Heart right ventricle (tissue), 16 donors: ENCODE measurements at regions not wholly inside any gene's neighbourhood (a gene's known extent, or its start where the extent isn't known, plus 50 kb on each side); places are given as distances from the start of the nearest gene placed in this dataset.
A peak's percentile ranks its signal among the peaks of the same experiment; 100 is the strongest.

Experiments used
- ATAC-seq, 8 donors: fragments of 200-7000 bp; cut with Tn5 transposase; one replicate each; pipeline ENCODE4 v1.9.1; 2020; ENCODE audit warnings: mild to moderate bottlenecking in 8 of 8, moderate library complexity in 8 of 8, moderate number of reproducible peaks in 1 of 8
- DNase-seq, 2 donors: peaks; one replicate each; pipeline ENCODE4 v3.0.0-alpha.2; 2020
- H3K27ac ChIP-seq, 10 donors: fragments of 200-600 bp; sonication (generic) in 2 of 10; one replicate each; pipeline versions ENCODE4 v1.5.0 to v1.8.0; 2020 to 2022; ENCODE audit warnings: mild to moderate bottlenecking in 3 of 10
- H3K27me3 ChIP-seq, 7 donors: fragments of 200-600 bp; one replicate each; pipeline ENCODE4 v1.8.0; 2021 to 2022; ENCODE audit warnings: mild to moderate bottlenecking in 2 of 7
- H3K36me3 ChIP-seq, 9 donors: fragments of 200-600 bp; sonication (generic) in 1 of 9; one replicate each; pipeline versions ENCODE4 v1.5.0 to v1.8.0; 2020 to 2022; ENCODE audit warnings: mild to moderate bottlenecking in 2 of 9
- H3K4me1 ChIP-seq, 9 donors: fragments of 200-600 bp; sonication (generic) in 1 of 9; one replicate each; pipeline versions ENCODE4 v1.5.0 to v1.8.0; 2020 to 2022; ENCODE audit warnings: mild to moderate bottlenecking in 4 of 9
- H3K4me3 ChIP-seq, 10 donors: fragments of 200-600 bp; sonication (generic) in 2 of 10; one replicate each; pipeline versions ENCODE4 v1.5.0 to v1.8.0; 2020 to 2022; ENCODE audit warnings: mild to moderate bottlenecking in 7 of 10, moderate library complexity in 2 of 10
- H3K9me3 ChIP-seq, 11 donors: fragments of 200-600 bp in 10 of 11; sonication (generic) in 2 of 11; one replicate each; pipeline versions ENCODE4 v1.5.0 to v1.8.0; 2013 to 2022; ENCODE audit warnings: mild to moderate bottlenecking in 2 of 11, control low read depth in 1 of 11, moderate library complexity in 1 of 11
- CTCF ChIP-seq, 9 donors: fragments of 200-600 bp; sonication (generic) in 2 of 9; IDR thresholded peaks; one replicate each; pipeline versions ENCODE4 v1.5.0 to v1.8.0; 2021 to 2022; ENCODE audit warnings: antibody characterized with exemption in 9 of 9, mild to moderate bottlenecking in 5 of 9, moderate library complexity in 1 of 9
- WGBS, 2 donors: extraction: QIAGEN DNeasy Blood & Tissue Kit; methylation state at CpG; one replicate each; pipeline ENCODE4 v1.1.7; 2013; ENCODE audit warnings: inconsistent platforms in 1 of 2; 5-methylcytosine and 5-hydroxymethylcytosine counted together
- intact Hi-C, 10 donors: fragments of 100-400 bp; cut with DNase I; formaldehyde crosslinking; loops; one replicate each; pipeline versions ENCODE4 v1.11.1 to v1.14.2; 2022
- donor health status: Arrhythmogenic right ventricular cardiomyopathy.
- donor health status: ischemic (EF 13 %, LVEDD 7.1; RV severe dilation, severe dysfunction).
- donor health status: healthy with polysubstance abuse.
- donor health status: DM: no; HTN: yes; CAD: no.
- donor health status: DM: no; HTN: no; CAD: no.
- donor health status: ischemic (EF 25% LVEDD 6.9; RV normal size, moderate dysfunction).
- donor health status: ischemic (EF 25% LVEDD 5.7; RV mildly dilated, moderate dysfunction).
- donor health status: healthy.
- donor health status: DM: yes; HTN: yes; CAD: no.
- donor health status: Ischemic cardiomyopathy.
- donor health status: ischemic (EF 35%, LVEDD 5.7; RV mildly dilated, moderate dysfunction).
- donor health status: nonischemic (EF 11% LVEDD 7.7; RV severe dilation, severe dysfunction).
- donor health status: DM: yes; HTN: yes; CAD: no.
- donor health status: PGD.
- donor health status: ischemic (EF 29% LVEDD 5.4; RV normal size, mild dysfunction).
- donor health status: nonischemic (EF 23%, LVEDD 6.1; RV moderate dilation, normal function).

GRCh38 chr5:66333192-66333591, 189.1 kb downstream of the SREK1 start:
- intact Hi-C loops = no loop called here
- WGBS, 2 donors = 43 to 55% methylated on average over 3 of the region's 3 CpGs
- peaks cover 0 to 29% (median 2%) of the 10 kb centered on the region in 9 donors for H3K4me1 ChIP-seq
- peak in 1 of 2 donors; percentile 34 for DNase-seq
- H3K9me3 ChIP-seq = no peaks in the 10 kb centered on the region
- H3K27ac ChIP-seq = peak overlapping the region in 7 of 10 donors; percentile 5 to 78 (median 68)
- no peaks in the 10 kb centered on the region for H3K36me3 ChIP-seq
- no peaks in the 10 kb centered on the region for H3K27me3 ChIP-seq
- peak; percentile 68 to 88 (median 76) for ATAC-seq
- TF ChIP-seq CTCF (IDR thresholded peaks at IDR 0.05) = no peak
- H3K4me3 ChIP-seq = no peak overlapping the region

- intact Hi-C loops = no loop called here
- ATAC-seq = no peak
- no peaks in the 10 kb centered on the region for H3K27me3 ChIP-seq
- WGBS, 2 donors = 75 to 90% methylated on average over 11 of the region's 11 CpGs
- no peak for TF ChIP-seq CTCF (IDR thresholded peaks at IDR 0.05)
- no peaks in the 10 kb centered on the region for H3K9me3 ChIP-seq
- H3K4me1 ChIP-seq = peaks cover 0 to 24% (median 3%) of the 10 kb centered on the region in 9 donors
- no peaks in the 10 kb centered on the region for H3K36me3 ChIP-seq
- H3K4me3 ChIP-seq = no peak overlapping the region
- no peak for DNase-seq
- H3K27ac ChIP-seq = peak overlapping the region in 1 of 10 donors; percentile 2
Measured at GRCh38 chr5:66337626-66338226, 193.6 kb downstream of the SREK1 start.

- no peak for TF ChIP-seq CTCF (IDR thresholded peaks at IDR 0.05)
- DNase-seq = no peak
- H3K4me1 ChIP-seq = peaks cover 0 to 21% (median 0%) of the 10 kb centered on the region in 9 donors
- intact Hi-C loops = no loop called here
- no peaks in the 10 kb centered on the region for H3K27me3 ChIP-seq
- no peak overlapping the region for H3K27ac ChIP-seq
- H3K36me3 ChIP-seq = no peaks in the 10 kb centered on the region
- no peaks in the 10 kb centered on the region for H3K9me3 ChIP-seq
- no peak for ATAC-seq
- no peak overlapping the region for H3K4me3 ChIP-seq
- 74 to 92% methylated on average over 2 of the region's 2 CpGs for WGBS, 2 donors
Measured at GRCh38 chr5:66338828-66339227, 194.7 kb downstream of the SREK1 start.

- ATAC-seq (peak in 1 of 8 donors; percentile 8), DNase-seq (no peak)
- TF ChIP-seq CTCF (IDR thresholded peaks at IDR 0.05) = no peak
- H3K4me3 ChIP-seq = no peak overlapping the region
- peaks cover 0 to 22% (median 0%) of the 10 kb centered on the region in 9 donors for H3K4me1 ChIP-seq
- intact Hi-C loops = no loop called here
- no peaks in the 10 kb centered on the region for H3K36me3 ChIP-seq
- H3K9me3 ChIP-seq = no peaks in the 10 kb centered on the region
- H3K27ac ChIP-seq = peak overlapping the region in 2 of 10 donors; percentile 1 to 20
- H3K27me3 ChIP-seq = no peaks in the 10 kb centered on the region
- 50% methylated on average over 1 of the region's 1 CpG for WGBS, 2 donors
Measured at GRCh38 chr5:66339896-66340295, 195.8 kb downstream of the SREK1 start.
